Spleen (tissue), 7 donors: ENCODE measurements at regions not wholly inside any gene's neighbourhood (a gene's known extent, or its start where the extent isn't known, plus 50 kb on each side); places are given as distances from the start of the nearest gene placed in this dataset.

Source experiments
- POLR2AphosphoS5 ChIP-seq, 3 donors: sonication (generic); formaldehyde crosslinking; IDR thresholded peaks; one replicate each; pipeline ENCODE4 v1.5.1; 2017; ENCODE audit warnings: antibody characterized with exemption in 3 of 3
- TF ChIP-seq, protein P1 (sequence below), 11 experiments: fragments of 200-600 bp in 7 of 11; fragments of 450-650 bp in 4 of 11; sonication (generic) in 4 of 11; IDR thresholded peaks in 8 of 11; conservative IDR thresholded peaks in 3 of 11; 1 replicate in 7 of 11; 2 replicates in 4 of 11; pipeline versions ENCODE4 v1.4.0 to v1.8.0; 2016 to 2021; ENCODE audit warnings: antibody characterized with exemption in 11 of 11, inconsistent platforms in 4 of 11, mild to moderate bottlenecking in 1 of 11
- donor health status: DM: no; HTN: no; CAD: no; lungs with moderate emphysema.
- donor health status: DM: no; HTN: no; CAD: no.
- donor health status: DM: no; HTN: no; CAD: no.

DNA sequence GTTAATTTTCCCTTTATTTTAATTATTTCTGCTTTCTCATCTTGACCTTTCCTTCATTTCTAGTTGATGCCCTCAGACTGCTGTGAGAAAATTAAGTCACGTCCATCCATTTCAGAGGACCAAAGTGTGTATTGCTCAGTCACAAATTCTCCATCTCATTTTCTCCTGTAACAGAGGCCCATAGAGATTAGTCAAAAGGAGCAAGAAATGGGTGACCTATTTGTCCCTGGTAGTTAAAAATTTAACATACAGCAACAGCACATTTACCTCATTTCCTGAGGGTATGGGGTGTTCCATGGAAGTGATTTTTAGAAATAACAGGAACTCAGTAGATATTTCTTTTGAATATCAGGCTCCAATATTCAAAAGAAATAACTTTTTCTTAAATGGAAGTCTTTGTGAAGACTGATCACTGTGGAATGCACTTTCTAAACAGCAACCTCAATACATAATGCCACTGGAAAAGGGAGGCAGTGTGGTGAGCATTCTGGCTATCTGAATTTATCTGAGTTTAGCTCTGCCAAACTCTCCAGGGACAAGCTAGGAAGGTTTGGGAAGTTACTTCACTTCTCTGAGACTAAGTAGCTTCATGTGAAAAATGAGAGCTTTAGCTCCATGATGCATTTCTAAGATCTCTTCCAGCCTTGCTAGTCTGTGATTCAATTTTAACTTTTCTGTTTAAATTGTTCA lies 808.2 kb downstream of the SQOR start:
- no peak for TF ChIP-seq POLR2AphosphoS5 (IDR thresholded peaks at IDR 0.05)
- TF ChIP-seq, protein P1, sequence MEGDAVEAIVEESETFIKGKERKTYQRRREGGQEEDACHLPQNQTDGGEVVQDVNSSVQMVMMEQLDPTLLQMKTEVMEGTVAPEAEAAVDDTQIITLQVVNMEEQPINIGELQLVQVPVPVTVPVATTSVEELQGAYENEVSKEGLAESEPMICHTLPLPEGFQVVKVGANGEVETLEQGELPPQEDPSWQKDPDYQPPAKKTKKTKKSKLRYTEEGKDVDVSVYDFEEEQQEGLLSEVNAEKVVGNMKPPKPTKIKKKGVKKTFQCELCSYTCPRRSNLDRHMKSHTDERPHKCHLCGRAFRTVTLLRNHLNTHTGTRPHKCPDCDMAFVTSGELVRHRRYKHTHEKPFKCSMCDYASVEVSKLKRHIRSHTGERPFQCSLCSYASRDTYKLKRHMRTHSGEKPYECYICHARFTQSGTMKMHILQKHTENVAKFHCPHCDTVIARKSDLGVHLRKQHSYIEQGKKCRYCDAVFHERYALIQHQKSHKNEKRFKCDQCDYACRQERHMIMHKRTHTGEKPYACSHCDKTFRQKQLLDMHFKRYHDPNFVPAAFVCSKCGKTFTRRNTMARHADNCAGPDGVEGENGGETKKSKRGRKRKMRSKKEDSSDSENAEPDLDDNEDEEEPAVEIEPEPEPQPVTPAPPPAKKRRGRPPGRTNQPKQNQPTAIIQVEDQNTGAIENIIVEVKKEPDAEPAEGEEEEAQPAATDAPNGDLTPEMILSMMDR (IDR thresholded peaks at IDR 0.05 in 8 of 11, conservative IDR thresholded peaks at IDR 0.05 in 3 of 11), result no peak
